Erythroblast (primary cell): ENCODE measurements at regions not wholly inside any gene's neighbourhood (a gene's known extent, or its start where the extent isn't known, plus 50 kb on each side); places are given as distances from the start of the nearest gene placed in this dataset.

Source experiments
- GATA1 ChIP-seq: IDR thresholded peaks from 2 replicates; pipeline ENCODE4 v1.6.1; 2011; ENCODE audit warnings: low read depth, mild to moderate bottlenecking, control low read depth, low read length, moderate library complexity
- POLR2A ChIP-seq: IDR thresholded peaks from 2 replicates; pipeline ENCODE4 v1.6.1; 2011; ENCODE audit warnings: mild to moderate bottlenecking, low read length

- TF ChIP-seq POLR2A (no peak), GATA1 (no peak)
These were observed 105.3 kb upstream of the C2CD4B start for GRCh38 chr15:62270216-62270921.
